ENCODE measurements at regions not wholly inside any gene's neighbourhood (a gene's known extent, or its start where the extent isn't known, plus 50 kb on each side); places are given as distances from the start of the nearest gene placed in this dataset.

DNA sequence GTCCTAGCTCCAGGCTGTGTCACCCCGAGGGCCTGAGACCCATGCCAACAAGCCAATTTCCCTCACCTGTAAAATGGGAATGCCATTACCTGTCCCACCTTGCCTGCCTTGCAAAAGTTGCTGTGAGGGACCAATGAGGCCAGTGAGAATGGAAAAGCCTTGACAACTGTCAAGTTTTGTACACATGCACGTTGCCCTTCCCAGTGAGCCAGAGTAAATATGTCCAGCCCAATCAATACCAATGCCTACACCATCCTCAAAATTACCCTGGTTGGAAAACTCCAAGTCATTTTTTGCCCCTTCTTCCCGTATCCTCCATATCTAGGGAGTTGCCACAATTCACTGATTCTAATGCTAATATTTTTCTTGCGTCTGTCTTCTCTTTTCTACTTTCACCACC, 73.5 kb upstream of the RASGRF1 start:
- Histone ChIP-seq H3K27ac (no peak overlapping the region), H3K4me1 (peaks cover 0 to 2% of the 10 kb centered on the region in 2 donors), H3K4me3 (no peak overlapping the region), H3K9me3 (no peaks in the 10 kb centered on the region), H3K27me3 (no peaks in the 10 kb centered on the region), H3K36me3 (no peaks in the 10 kb centered on the region)
- DNase-seq (ENCODE audit: low spot score), result no peak
- TF ChIP-seq CTCF (IDR thresholded peaks at IDR 0.05), result no peak

DNA sequence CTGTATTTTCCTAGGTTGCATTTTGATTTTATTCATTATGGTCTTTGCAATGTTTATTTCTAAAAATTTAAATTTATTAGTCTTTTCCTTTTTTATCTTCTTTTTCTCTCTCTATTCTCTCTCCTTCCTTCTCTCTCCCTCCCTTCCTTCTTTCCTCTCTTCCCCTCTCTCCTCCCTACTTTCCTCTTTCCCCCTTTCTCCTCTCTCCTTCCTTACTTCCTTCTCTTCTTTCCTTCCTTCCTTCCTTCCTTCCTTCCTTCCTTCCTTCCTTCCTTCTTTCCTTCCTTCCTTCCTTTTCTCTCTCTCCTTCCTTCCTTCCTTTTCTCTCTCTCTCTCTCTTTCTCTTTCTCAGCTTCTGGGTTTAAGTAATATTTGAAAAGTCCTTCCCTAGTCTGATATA, 72.8 kb upstream of the RASGRF1 start:
- Histone ChIP-seq H3K27ac (no peak overlapping the region), H3K4me3 (no peak overlapping the region), H3K27me3 (no peaks in the 10 kb centered on the region), H3K9me3 (no peaks in the 10 kb centered on the region), H3K36me3 (no peaks in the 10 kb centered on the region), H3K4me1 (no peaks in the 10 kb centered on the region)
- no peak for TF ChIP-seq CTCF (IDR thresholded peaks at IDR 0.05)
- no peak for DNase-seq (ENCODE audit: low spot score)

- no peaks in the 10 kb centered on the region for H3K9me3 ChIP-seq
- no peaks in the 10 kb centered on the region for H3K36me3 ChIP-seq
- no peaks in the 10 kb centered on the region for H3K4me1 ChIP-seq
- H3K4me3 ChIP-seq, result no peak overlapping the region
- H3K27me3 ChIP-seq, result no peaks in the 10 kb centered on the region
- DNase-seq (ENCODE audit: low spot score), result no peak
- TF ChIP-seq CTCF (IDR thresholded peaks at IDR 0.05), result no peak
- no peak overlapping the region for H3K27ac ChIP-seq
These were observed 71.4 kb upstream of the RASGRF1 start for GRCh38 chr15:79161837-79162508.

- no peak for DNase-seq (ENCODE audit: low spot score)
- TF ChIP-seq CTCF (IDR thresholded peaks at IDR 0.05), result no peak
- no peak overlapping the region for H3K4me3 ChIP-seq
- H3K4me1 ChIP-seq, result no peaks in the 10 kb centered on the region
- H3K27ac ChIP-seq, result no peak overlapping the region
- H3K27me3 ChIP-seq, result no peaks in the 10 kb centered on the region
- H3K36me3 ChIP-seq, result no peaks in the 10 kb centered on the region
- no peaks in the 10 kb centered on the region for H3K9me3 ChIP-seq
These were observed 69.6 kb upstream of the RASGRF1 start for GRCh38 chr15:79160211-79160610.

GRCh38 chr15:79157631-79158592, 67.3 kb upstream of the RASGRF1 start:
- H3K4me3 ChIP-seq, result no peak overlapping the region
- no peaks in the 10 kb centered on the region for H3K9me3 ChIP-seq
- DNase-seq (ENCODE audit: low spot score), result no peak
- no peak overlapping the region for H3K27ac ChIP-seq
- H3K27me3 ChIP-seq, result no peaks in the 10 kb centered on the region
- H3K4me1 ChIP-seq, result no peaks in the 10 kb centered on the region
- H3K36me3 ChIP-seq, result no peaks in the 10 kb centered on the region
- TF ChIP-seq CTCF (IDR thresholded peaks at IDR 0.05), result no peak

All from right atrium auricular region (tissue), 2 donors.